ENCODE measurements at regions not wholly inside any gene's neighbourhood (a gene's known extent, or its start where the extent isn't known, plus 50 kb on each side); places are given as distances from the start of the nearest gene placed in this dataset.

DNA sequence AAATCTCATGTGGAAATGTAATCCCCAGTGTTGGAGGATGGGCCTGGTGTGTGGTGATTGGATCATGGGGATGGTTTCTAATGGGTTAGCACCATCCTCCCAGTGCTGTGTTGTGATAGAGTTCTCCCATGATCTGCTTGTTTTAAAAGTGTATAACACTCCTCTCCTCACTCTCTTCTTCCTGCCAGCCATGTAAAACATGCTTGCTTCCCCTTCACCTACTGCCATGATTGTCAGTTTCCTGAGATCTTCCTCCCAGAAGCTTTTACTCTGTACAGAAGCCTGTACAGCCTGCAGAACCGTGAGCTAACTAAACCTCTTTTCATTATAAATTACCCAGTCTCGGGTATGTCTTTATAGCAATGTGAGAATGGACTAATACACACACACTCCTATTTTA, 499.1 kb downstream of the RASEF start:
- no peak for TF ChIP-seq ZFX (IDR thresholded peaks at IDR 0.05)
- TF ChIP-seq, protein P1, sequence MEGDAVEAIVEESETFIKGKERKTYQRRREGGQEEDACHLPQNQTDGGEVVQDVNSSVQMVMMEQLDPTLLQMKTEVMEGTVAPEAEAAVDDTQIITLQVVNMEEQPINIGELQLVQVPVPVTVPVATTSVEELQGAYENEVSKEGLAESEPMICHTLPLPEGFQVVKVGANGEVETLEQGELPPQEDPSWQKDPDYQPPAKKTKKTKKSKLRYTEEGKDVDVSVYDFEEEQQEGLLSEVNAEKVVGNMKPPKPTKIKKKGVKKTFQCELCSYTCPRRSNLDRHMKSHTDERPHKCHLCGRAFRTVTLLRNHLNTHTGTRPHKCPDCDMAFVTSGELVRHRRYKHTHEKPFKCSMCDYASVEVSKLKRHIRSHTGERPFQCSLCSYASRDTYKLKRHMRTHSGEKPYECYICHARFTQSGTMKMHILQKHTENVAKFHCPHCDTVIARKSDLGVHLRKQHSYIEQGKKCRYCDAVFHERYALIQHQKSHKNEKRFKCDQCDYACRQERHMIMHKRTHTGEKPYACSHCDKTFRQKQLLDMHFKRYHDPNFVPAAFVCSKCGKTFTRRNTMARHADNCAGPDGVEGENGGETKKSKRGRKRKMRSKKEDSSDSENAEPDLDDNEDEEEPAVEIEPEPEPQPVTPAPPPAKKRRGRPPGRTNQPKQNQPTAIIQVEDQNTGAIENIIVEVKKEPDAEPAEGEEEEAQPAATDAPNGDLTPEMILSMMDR (conservative IDR thresholded peaks at IDR 0.05): no peak
